CD14-positive monocyte (primary cell): ENCODE measurements at regions not wholly inside any gene's neighbourhood (a gene's known extent, or its start where the extent isn't known, plus 50 kb on each side); places are given as distances from the start of the nearest gene placed in this dataset.

Experiments used
- DNase-seq, 3 donors: peaks; one replicate each; pipeline ENCODE4 v3.0.0-alpha.2; 2011 to 2022
- H2AFZ ChIP-seq: 2 replicates; pipeline ENCODE4 v1.6.0; 2012; ENCODE audit warnings: mild to moderate bottlenecking, low read depth, low read length, inconsistent platforms; ENCODE audit not compliant: insufficient read depth, poor library complexity, severe bottlenecking
- H3K27ac ChIP-seq, 2 donors: 1 replicate in 1 of 2; 2 replicates in 1 of 2; pipeline ENCODE4 v1.5.1; 2012 to 2013; ENCODE audit warnings: low read length in 2 of 2, control low read depth in 1 of 2, inconsistent platforms in 1 of 2, low read depth in 1 of 2, mild to moderate bottlenecking in 1 of 2
- H3K27me3 ChIP-seq, 2 donors: one replicate each; pipeline versions ENCODE4 v1.6.0 to v1.6.1; 2011 to 2013; ENCODE audit warnings: low read length in 2 of 2; ENCODE audit not compliant: control insufficient read depth in 2 of 2, insufficient read depth in 2 of 2
- H3K36me3 ChIP-seq, 2 donors: replicated peaks in 1 of 2; 1 replicate in 1 of 2; 2 replicates in 1 of 2; pipeline versions ENCODE4 v1.5.1 to v1.6.1; 2012 to 2013; ENCODE audit warnings: low read length in 2 of 2, control low read depth in 1 of 2, inconsistent platforms in 1 of 2, mild to moderate bottlenecking in 1 of 2; ENCODE audit not compliant: insufficient read depth in 2 of 2, control insufficient read depth in 1 of 2
- H3K4me1 ChIP-seq, 2 donors: 1 replicate in 1 of 2; 2 replicates in 1 of 2; pipeline versions ENCODE4 v1.5.1 to v1.6.1; 2012 to 2013; ENCODE audit warnings: low read length in 2 of 2, control low read depth in 1 of 2, inconsistent platforms in 1 of 2, mild to moderate bottlenecking in 1 of 2, moderate library complexity in 1 of 2; ENCODE audit not compliant: insufficient read depth in 2 of 2, control insufficient read depth in 1 of 2
- H3K4me2 ChIP-seq: replicated peaks from 2 replicates; pipeline ENCODE3; 2012; ENCODE audit warnings: low read length, moderate library complexity, mild to moderate bottlenecking; ENCODE audit not compliant: poor library complexity, severe bottlenecking; ENCODE audit errors: extremely low read depth
- H3K4me3 ChIP-seq, 3 experiments: fragments of 200-600 bp in 1 of 3; sonication (generic) in 1 of 3; replicated peaks in 1 of 3; 1 replicate in 2 of 3; 2 replicates in 1 of 3; pipeline ENCODE4 v1.5.1; 2011 to 2013; ENCODE audit warnings: low read length in 3 of 3, mild to moderate bottlenecking in 3 of 3, control low read depth in 2 of 3, low read depth in 2 of 3, inconsistent platforms in 1 of 3, moderate library complexity in 1 of 3
- H3K79me2 ChIP-seq: 2 replicates; pipeline ENCODE4 v1.6.0; 2012; ENCODE audit warnings: mild to moderate bottlenecking, control low read depth, inconsistent platforms, low read length, moderate library complexity; ENCODE audit not compliant: insufficient read depth
- H3K9ac ChIP-seq: 2 replicates; pipeline ENCODE4 v1.6.0; 2017; ENCODE audit warnings: low read length, mild to moderate bottlenecking; ENCODE audit not compliant: insufficient read depth, poor library complexity, severe bottlenecking
- H3K9me3 ChIP-seq, 2 donors: replicated peaks in 1 of 2; 1 replicate in 1 of 2; 2 replicates in 1 of 2; pipeline versions ENCODE4 v1.5.1 to v1.6.1; 2012 to 2013; ENCODE audit warnings: low read length in 2 of 2, control low read depth in 1 of 2; ENCODE audit not compliant: control insufficient read depth in 1 of 2, insufficient read depth in 1 of 2
- H4K20me1 ChIP-seq: 2 replicates; pipeline ENCODE4 v1.6.0; 2012; ENCODE audit warnings: mild to moderate bottlenecking, low read length, control low read depth, moderate library complexity; ENCODE audit not compliant: insufficient read depth
- H3K27ac Mint-ChIP-seq, 7 donors: one replicate each; pipeline ENCODE4 v1.8.0; 2020; ENCODE audit warnings: mild to moderate bottlenecking in 7 of 7, mixed read lengths in 7 of 7, moderate library complexity in 6 of 7, inconsistent platforms in 2 of 7
- H3K27me3 Mint-ChIP-seq, 3 donors: one replicate each; pipeline ENCODE4 v1.8.0; 2021 to 2022; ENCODE audit warnings: low read depth in 3 of 3, mild to moderate bottlenecking in 3 of 3, mixed read lengths in 3 of 3, moderate library complexity in 3 of 3, inconsistent platforms in 1 of 3
- H3K36me3 Mint-ChIP-seq, 2 donors: one replicate each; pipeline ENCODE4 v1.8.0; 2020; ENCODE audit warnings: mixed read lengths in 2 of 2, inconsistent platforms in 1 of 2, mild to moderate bottlenecking in 1 of 2
- H3K4me1 Mint-ChIP-seq: one replicate; pipeline ENCODE4 v1.8.0; 2020; ENCODE audit warnings: mild to moderate bottlenecking, mixed read lengths
- H3K4me3 Mint-ChIP-seq, 2 donors: one replicate each; pipeline ENCODE4 v1.8.0; 2020; ENCODE audit warnings: mild to moderate bottlenecking in 2 of 2, mixed read lengths in 2 of 2, moderate library complexity in 1 of 2
- H3K9me3 Mint-ChIP-seq, 7 donors: one replicate each; pipeline ENCODE4 v1.8.0; 2020 to 2022; ENCODE audit warnings: mixed read lengths in 7 of 7, mild to moderate bottlenecking in 6 of 7, moderate library complexity in 6 of 7, inconsistent platforms in 2 of 7
- CTCF ChIP-seq: fragments of 200-600 bp; IDR thresholded peaks from one replicate; pipeline ENCODE4 v1.8.0; 2022; ENCODE audit warnings: antibody characterized with exemption, mild to moderate bottlenecking
- WGBS: methylation state at CpG from one replicate; pipeline ENCODE4 v1.1.5; 2013; ENCODE audit warnings: missing lambda C conversion rate; ENCODE audit not compliant: insufficient coverage; 5-methylcytosine and 5-hydroxymethylcytosine counted together
- intact Hi-C, 2 donors: fragments of 100-400 bp; cut with micrococcal nuclease; formaldehyde crosslinking; loops; one replicate each; pipeline versions ENCODE4 v1.15.0 to v1.15.1; 2023

GRCh38 chr3:181610973-181611265, 100.8 kb upstream of the SOX2 start:
- Mint-ChIP-seq H3K9me3 (peaks cover 0 to 2% (median 0%) of the 10 kb centered on the region in 7 donors), H3K4me3 (no peak overlapping the region), H3K27me3 (peaks cover 0 to 2% (median 0%) of the 10 kb centered on the region in 3 donors), H3K4me1 (peaks cover 4% of the 10 kb centered on the region), H3K36me3 (no peaks in the 10 kb centered on the region), H3K27ac (no peak overlapping the region)
- no peaks in the 10 kb centered on the region for H3K36me3 ChIP-seq
- no peak overlapping the region for H3K4me3 ChIP-seq
- no peaks in the 10 kb centered on the region for H3K79me2 ChIP-seq
- H3K4me1 ChIP-seq = peaks cover 0 to 6% of the 10 kb centered on the region in 2 donors
- H4K20me1 ChIP-seq = no peaks in the 10 kb centered on the region
- H3K9ac ChIP-seq = no peak overlapping the region
- no peak for DNase-seq
- H3K27ac ChIP-seq = no peak overlapping the region
- H3K9me3 ChIP-seq = no peaks in the 10 kb centered on the region
- intact Hi-C loops = no loop called here
- no CpG with 5 or more reads among the region's 2 CpGs for whole genome bisulfite sequencing
- H3K4me2 ChIP-seq = no peak overlapping the region
- H3K27me3 ChIP-seq = no peaks in the 10 kb centered on the region
- H2AFZ ChIP-seq = no peak overlapping the region
- TF ChIP-seq CTCF = no peak

- no peak overlapping the region for H3K4me3 Mint-ChIP-seq
- Histone ChIP-seq H3K4me1 (peaks cover 0 to 6% of the 10 kb centered on the region in 2 donors), H2AFZ (no peak overlapping the region), H3K79me2 (no peaks in the 10 kb centered on the region), H3K27ac (no peak overlapping the region), H3K9me3 (no peaks in the 10 kb centered on the region), H3K4me3 (no peak overlapping the region), H3K36me3 (no peaks in the 10 kb centered on the region), H3K4me2 (no peak overlapping the region), H3K27me3 (no peaks in the 10 kb centered on the region), H4K20me1 (no peaks in the 10 kb centered on the region), H3K9ac (no peak overlapping the region)
- peaks cover 4% of the 10 kb centered on the region for H3K4me1 Mint-ChIP-seq
- TF ChIP-seq CTCF = no peak
- H3K9me3 Mint-ChIP-seq = peaks cover 0 to 2% (median 0%) of the 10 kb centered on the region in 7 donors
- no peak for DNase-seq
- WGBS = no CpG with 5 or more reads among the region's 4 CpGs
- H3K36me3 Mint-ChIP-seq = no peaks in the 10 kb centered on the region
- intact Hi-C loops = no loop called here
- peaks cover 0 to 2% (median 0%) of the 10 kb centered on the region in 3 donors for H3K27me3 Mint-ChIP-seq
- H3K27ac Mint-ChIP-seq = no peak overlapping the region
Observed at GRCh38 chr3:181610083-181610972, 101.4 kb upstream of the SOX2 start.
